GM18870 (cell line): ENCODE measurements at regions not wholly inside any gene's neighbourhood (a gene's known extent, or its start where the extent isn't known, plus 50 kb on each side); places are given as distances from the start of the nearest gene placed in this dataset.

Experiments used
- ATAC-seq: cut with Tn5 transposase; IDR thresholded peaks from one replicate; pipeline ENCODE4 v1.9.1; 2021; ENCODE audit warnings: moderate library complexity; ENCODE audit not compliant: unreplicated experiment

GRCh38 chr13:31956980-31957644 is 74.5 kb upstream of the FRY start:
- no peak for ATAC-seq

GRCh38 chr13:31957772-31958171 is 73.8 kb upstream of the FRY start:
- no peak for ATAC-seq

- ATAC-seq, result no peak
These were observed 68.7 kb upstream of the FRY start for GRCh38 chr13:31962731-31963370.

GRCh38 chr13:31963631-31964030 is 67.9 kb upstream of the FRY start:
- no peak for ATAC-seq

GRCh38 chr13:31964168-31964567 is 67.4 kb upstream of the FRY start:
- ATAC-seq, result no peak

GRCh38 chr13:31965361-31966066 is 66.1 kb upstream of the FRY start:
- peak; percentile 82 for ATAC-seq

GRCh38 chr13:31967155-31967554 is 64.4 kb upstream of the FRY start:
- ATAC-seq, result no peak

GRCh38 chr13:31968473-31968872 is 63.1 kb upstream of the FRY start:
- ATAC-seq, result no peak

- no peak for ATAC-seq
These were observed 61.2 kb upstream of the FRY start for GRCh38 chr13:31970231-31970930.

GRCh38 chr13:31972453-31972852 is 59.1 kb upstream of the FRY start:
- no peak for ATAC-seq

- no peak for ATAC-seq
These were observed 53.6 kb upstream of the FRY start for GRCh38 chr13:31978021-31978420.

- ATAC-seq, result no peak
These were observed 50.7 kb upstream of the FRY start for GRCh38 chr13:31980830-31981229.
